Tibial nerve (tissue), 4 donors: ENCODE measurements at regions not wholly inside any gene's neighbourhood (a gene's known extent, or its start where the extent isn't known, plus 50 kb on each side); places are given as distances from the start of the nearest gene placed in this dataset.
A peak's percentile ranks its signal among the peaks of the same experiment; 100 is the strongest.

Source experiments
- DNase-seq, 2 donors: peaks; one replicate each; pipeline ENCODE4 v3.0.0-alpha.2; 2019; ENCODE audit warnings: low spot score in 2 of 2
- H3K27ac ChIP-seq, 4 donors: fragments of 200-600 bp; sonication (generic) in 3 of 4; one replicate each; pipeline ENCODE4 v1.5.1; 2017 to 2019; ENCODE audit warnings: mild to moderate bottlenecking in 1 of 4
- H3K27me3 ChIP-seq, 2 donors: fragments of 200-600 bp; sonication (generic) in 1 of 2; one replicate each; pipeline versions ENCODE4 v1.5.1 to v1.6.0; 2017 to 2019
- H3K36me3 ChIP-seq, 3 donors: fragments of 200-600 bp; sonication (generic); one replicate each; pipeline ENCODE4 v1.5.1; 2018 to 2019
- H3K4me1 ChIP-seq, 4 donors: fragments of 200-600 bp; sonication (generic) in 3 of 4; one replicate each; pipeline ENCODE4 v1.5.1; 2017 to 2019
- H3K4me3 ChIP-seq, 4 donors: fragments of 200-600 bp; sonication (generic) in 3 of 4; one replicate each; pipeline ENCODE4 v1.5.1; 2017 to 2019; ENCODE audit warnings: mild to moderate bottlenecking in 1 of 4, moderate library complexity in 1 of 4
- H3K9me3 ChIP-seq, 4 donors: fragments of 200-600 bp; sonication (generic) in 3 of 4; one replicate each; pipeline ENCODE4 v1.5.1; 2017 to 2019
- EP300 ChIP-seq, 2 donors: sonication (generic); formaldehyde crosslinking; IDR thresholded peaks; one replicate each; pipeline ENCODE4 v1.6.1; 2017; ENCODE audit warnings: antibody characterized with exemption in 2 of 2, mild to moderate bottlenecking in 1 of 2
- POLR2A ChIP-seq, 2 donors: fragments of 450-650 bp; IDR thresholded peaks; one replicate each; pipeline ENCODE4 v1.6.1; 2017; ENCODE audit warnings: antibody characterized with exemption in 2 of 2, mild to moderate bottlenecking in 2 of 2, moderate library complexity in 2 of 2
- WGBS, 2 donors: methylation state at CpG; one replicate each; pipeline ENCODE4 v1.1.5; 2018; 5-methylcytosine and 5-hydroxymethylcytosine counted together
- TF ChIP-seq, protein P1 (sequence below), 5 experiments: fragments of 200-600 bp in 3 of 5; fragments of 450-650 bp in 2 of 5; sonication (generic) in 3 of 5; IDR thresholded peaks; one replicate each; pipeline ENCODE4 v1.5.1; 2016 to 2019; ENCODE audit warnings: antibody characterized with exemption in 5 of 5, mild to moderate bottlenecking in 3 of 5, moderate library complexity in 2 of 5

DNA sequence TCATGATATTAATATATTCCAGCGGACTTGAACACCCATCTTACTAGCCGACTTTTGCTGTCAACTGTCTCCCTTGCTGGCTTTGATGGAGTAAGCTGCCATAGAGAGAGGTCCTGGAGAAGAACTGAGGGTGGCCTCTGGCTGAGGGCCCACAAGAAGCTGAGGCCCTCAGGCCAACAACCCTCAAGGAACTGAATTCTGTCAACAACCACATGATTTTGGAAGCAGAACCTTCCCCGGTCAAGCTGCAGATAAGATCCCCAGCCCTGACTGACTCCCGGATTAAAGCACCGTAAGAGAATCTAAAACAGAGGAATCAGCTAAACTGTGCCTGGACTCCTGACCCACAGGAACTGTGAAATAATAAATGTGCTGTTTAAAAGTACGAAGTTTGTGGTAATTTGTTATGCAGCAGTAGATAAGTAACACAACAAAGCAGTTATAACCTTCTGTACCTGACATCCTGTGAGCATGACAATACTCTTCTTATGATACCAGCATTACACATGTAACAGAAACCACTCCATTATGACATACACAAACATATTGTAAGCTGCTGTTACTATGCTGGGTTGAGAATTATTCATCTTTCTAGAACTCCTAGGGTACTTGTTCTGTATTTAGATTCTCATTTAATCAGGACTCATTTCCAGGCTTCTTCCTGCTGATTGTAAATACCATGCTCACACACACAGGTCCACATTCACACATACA, 66.2 kb downstream of the HES1 start:
- TF ChIP-seq POLR2A (IDR thresholded peaks at IDR 0.05), result no peak
- no peak for TF ChIP-seq EP300 (IDR thresholded peaks at IDR 0.05)
- TF ChIP-seq, protein P1, sequence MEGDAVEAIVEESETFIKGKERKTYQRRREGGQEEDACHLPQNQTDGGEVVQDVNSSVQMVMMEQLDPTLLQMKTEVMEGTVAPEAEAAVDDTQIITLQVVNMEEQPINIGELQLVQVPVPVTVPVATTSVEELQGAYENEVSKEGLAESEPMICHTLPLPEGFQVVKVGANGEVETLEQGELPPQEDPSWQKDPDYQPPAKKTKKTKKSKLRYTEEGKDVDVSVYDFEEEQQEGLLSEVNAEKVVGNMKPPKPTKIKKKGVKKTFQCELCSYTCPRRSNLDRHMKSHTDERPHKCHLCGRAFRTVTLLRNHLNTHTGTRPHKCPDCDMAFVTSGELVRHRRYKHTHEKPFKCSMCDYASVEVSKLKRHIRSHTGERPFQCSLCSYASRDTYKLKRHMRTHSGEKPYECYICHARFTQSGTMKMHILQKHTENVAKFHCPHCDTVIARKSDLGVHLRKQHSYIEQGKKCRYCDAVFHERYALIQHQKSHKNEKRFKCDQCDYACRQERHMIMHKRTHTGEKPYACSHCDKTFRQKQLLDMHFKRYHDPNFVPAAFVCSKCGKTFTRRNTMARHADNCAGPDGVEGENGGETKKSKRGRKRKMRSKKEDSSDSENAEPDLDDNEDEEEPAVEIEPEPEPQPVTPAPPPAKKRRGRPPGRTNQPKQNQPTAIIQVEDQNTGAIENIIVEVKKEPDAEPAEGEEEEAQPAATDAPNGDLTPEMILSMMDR (IDR thresholded peaks at IDR 0.05), result no peak
- 92 to 96% methylated on average over 6 of the region's 6 CpGs for WGBS, 2 donors
- H3K27ac ChIP-seq, result no peak overlapping the region
- peaks cover 0 to 14% (median 0%) of the 10 kb centered on the region in 4 donors for H3K4me1 ChIP-seq
- H3K27me3 ChIP-seq, result peaks cover 0 to 19% of the 10 kb centered on the region in 2 donors
- H3K36me3 ChIP-seq, result no peaks in the 10 kb centered on the region
- H3K9me3 ChIP-seq, result no peaks in the 10 kb centered on the region
- DNase-seq, result no peak
- no peak overlapping the region for H3K4me3 ChIP-seq

DNA sequence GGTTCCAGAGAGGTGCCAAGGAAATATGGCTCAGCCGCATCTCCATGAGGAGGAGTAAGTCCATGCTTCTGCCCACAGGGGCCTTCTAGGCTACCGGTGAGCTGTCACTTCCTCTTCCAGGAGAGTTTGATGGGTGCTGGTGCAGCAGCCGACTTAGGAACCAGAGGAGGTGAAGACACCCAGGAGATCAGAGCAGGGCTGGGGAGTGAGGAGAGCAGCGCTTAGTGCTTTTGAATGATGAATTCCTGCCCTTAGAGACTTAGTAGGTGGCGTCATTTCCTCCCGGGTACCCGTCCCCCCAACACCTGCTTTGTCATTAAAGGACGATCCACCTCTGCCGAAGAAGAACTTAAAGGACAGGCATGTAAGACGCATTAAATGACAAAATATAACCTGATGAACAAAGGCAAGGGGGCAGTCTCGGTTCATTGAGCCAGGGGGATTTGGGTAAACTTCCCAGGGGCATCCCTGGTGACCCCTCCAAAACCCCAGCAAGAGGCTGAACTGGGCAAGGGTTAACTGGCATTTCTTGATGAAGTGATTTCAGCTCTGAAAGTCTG, 67.6 kb downstream of the HES1 start:
- no peaks in the 10 kb centered on the region for H3K36me3 ChIP-seq
- H3K4me1 ChIP-seq, result peaks cover 0 to 14% (median 0%) of the 10 kb centered on the region in 4 donors
- H3K4me3 ChIP-seq, result peak overlapping the region; percentile 18 to 49 (median 22)
- H3K9me3 ChIP-seq, result no peaks in the 10 kb centered on the region
- 75 to 78% methylated on average over 11 of the region's 11 CpGs for WGBS, 2 donors
- no peak for DNase-seq
- no peak overlapping the region for H3K27ac ChIP-seq
- H3K27me3 ChIP-seq, result peaks cover 0 to 19% of the 10 kb centered on the region in 2 donors
- TF ChIP-seq, protein P1 (IDR thresholded peaks at IDR 0.05), result no peak
- TF ChIP-seq POLR2A (IDR thresholded peaks at IDR 0.05), result no peak
- TF ChIP-seq EP300 (IDR thresholded peaks at IDR 0.05), result no peak

DNA sequence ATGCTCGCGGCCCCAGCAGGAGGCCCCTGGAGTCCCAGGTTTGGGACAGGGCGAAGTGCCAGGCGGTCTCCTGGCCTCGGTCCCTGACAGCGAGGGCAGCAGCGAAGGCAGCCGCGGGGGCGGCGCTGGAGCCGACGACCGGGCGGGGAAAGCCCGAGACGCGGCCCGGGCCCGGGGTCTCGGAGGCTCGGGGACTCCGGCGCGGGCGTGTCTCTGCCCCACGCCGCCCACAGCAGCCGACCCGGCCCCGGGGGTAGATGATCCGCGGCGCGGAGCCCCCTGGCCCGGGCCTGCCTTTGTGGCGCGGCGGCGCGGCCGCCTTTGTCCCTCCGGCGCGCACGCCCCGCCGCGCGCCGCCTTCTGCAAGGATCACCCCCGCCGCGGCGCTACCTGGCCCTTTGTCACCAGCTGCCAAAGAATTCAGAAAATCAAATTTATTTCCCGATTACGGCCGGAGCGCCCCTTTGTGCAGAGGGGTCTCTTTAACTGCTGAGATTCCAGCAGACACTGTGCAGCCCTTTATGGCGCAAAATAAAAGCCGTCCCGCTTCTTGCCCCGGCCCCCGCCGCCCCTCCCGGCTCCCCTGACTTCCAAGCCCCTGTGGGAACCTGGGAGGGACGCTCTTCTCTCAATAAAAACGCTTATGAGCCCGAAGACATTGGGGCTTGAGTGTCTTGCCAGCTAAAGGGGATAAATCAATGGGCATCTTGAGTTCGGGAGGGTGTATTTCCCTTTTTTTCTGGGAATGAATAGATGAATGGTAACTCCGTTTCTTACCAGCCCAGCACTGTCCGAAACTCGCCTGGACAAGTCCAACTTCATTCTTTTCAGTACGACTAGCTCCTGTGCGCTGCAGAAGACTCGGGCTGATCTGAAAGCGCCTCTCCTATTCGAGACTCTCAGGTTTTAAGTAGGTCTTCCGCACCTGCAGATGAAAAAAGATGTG, 68.4 kb downstream of the HES1 start:
- TF ChIP-seq POLR2A (IDR thresholded peaks at IDR 0.05) (no peak), EP300 (IDR thresholded peaks at IDR 0.05) (no peak)
- TF ChIP-seq, protein P1 (IDR thresholded peaks at IDR 0.05), result no peak
- Histone ChIP-seq H3K4me3 (peak overlapping the region; percentile 18 to 49 (median 22)), H3K4me1 (peaks cover 0 to 14% (median 0%) of the 10 kb centered on the region in 4 donors), H3K36me3 (no peaks in the 10 kb centered on the region), H3K27ac (no peak overlapping the region), H3K27me3 (peaks cover 0 to 19% of the 10 kb centered on the region in 2 donors), H3K9me3 (no peaks in the 10 kb centered on the region)
- 15 to 23% methylated on average over 62 to 63 of the region's 79 CpGs for WGBS, 2 donors
- DNase-seq, result no peak

DNA sequence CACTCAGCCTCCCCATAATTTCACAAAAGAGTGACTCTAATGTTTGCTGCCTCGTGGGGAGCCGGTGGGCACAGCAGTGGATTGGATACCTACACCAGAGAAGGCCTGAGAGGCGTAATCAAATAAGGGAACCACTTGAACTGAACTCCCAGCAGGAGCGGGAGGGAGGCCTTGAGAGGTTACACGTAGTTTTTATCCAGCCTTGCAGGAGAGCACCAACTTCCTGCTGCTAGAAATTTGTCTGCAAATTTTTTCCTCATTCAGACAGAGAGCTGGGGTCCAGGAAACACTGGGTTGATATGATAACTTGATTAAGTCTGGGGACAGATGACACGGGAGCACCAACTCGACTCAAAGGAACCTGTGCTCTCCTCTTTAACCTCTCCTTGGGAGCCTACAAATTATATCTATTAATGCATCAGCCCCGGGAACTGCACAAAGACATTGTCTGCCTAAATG, 69.8 kb downstream of the HES1 start:
- TF ChIP-seq POLR2A (IDR thresholded peaks at IDR 0.05) (no peak), EP300 (IDR thresholded peaks at IDR 0.05) (no peak)
- TF ChIP-seq, protein P1 (IDR thresholded peaks at IDR 0.05), result no peak
- DNase-seq, result no peak
- Histone ChIP-seq H3K27ac (no peak overlapping the region), H3K4me1 (peaks cover 0 to 14% (median 0%) of the 10 kb centered on the region in 4 donors), H3K27me3 (peaks cover 0 to 19% of the 10 kb centered on the region in 2 donors), H3K9me3 (no peaks in the 10 kb centered on the region), H3K4me3 (no peak overlapping the region), H3K36me3 (no peaks in the 10 kb centered on the region)
- 69 to 80% methylated on average over 8 of the region's 8 CpGs for WGBS, 2 donors
